H9 (cell line): ENCODE measurements at regions not wholly inside any gene's neighbourhood (a gene's known extent, or its start where the extent isn't known, plus 50 kb on each side); places are given as distances from the start of the nearest gene placed in this dataset.

ENCODE experiments used
- DNase-seq: peaks from one replicate; pipeline ENCODE4 v3.0.0-alpha.2; 2017
- H2AFZ ChIP-seq: one replicate; pipeline ENCODE4 v1.6.1; 2013; ENCODE audit warnings: mild to moderate bottlenecking, low read length, control low read depth, moderate library complexity
- H2AK5ac ChIP-seq: 2 replicates; pipeline ENCODE4 v1.6.1; 2013; ENCODE audit warnings: low read length, control low read depth, mixed read lengths; ENCODE audit not compliant: insufficient read length
- H2BK120ac ChIP-seq: one replicate; pipeline ENCODE4 v1.6.1; 2013; ENCODE audit warnings: low read depth, mild to moderate bottlenecking, low read length, control low read depth, inconsistent platforms; ENCODE audit not compliant: poor library complexity, severe bottlenecking
- H2BK12ac ChIP-seq: 2 replicates; pipeline ENCODE4 v1.6.1; 2013; ENCODE audit warnings: low read length, control low read depth, mixed read lengths, low read depth; ENCODE audit not compliant: insufficient read length
- H2BK15ac ChIP-seq: 2 replicates; pipeline ENCODE4 v1.6.1; 2013; ENCODE audit warnings: low read depth, low read length, control low read depth
- H2BK20ac ChIP-seq: one replicate; pipeline ENCODE4 v1.6.1; 2013; ENCODE audit warnings: low read depth, mild to moderate bottlenecking, low read length, control low read depth, inconsistent platforms; ENCODE audit not compliant: poor library complexity, severe bottlenecking
- H2BK5ac ChIP-seq: 2 replicates; pipeline ENCODE4 v1.6.1; 2013; ENCODE audit warnings: low read length, control low read depth, mixed read lengths; ENCODE audit not compliant: insufficient read length
- H3K14ac ChIP-seq: 2 replicates; pipeline ENCODE4 v1.6.1; 2013; ENCODE audit warnings: low read length, control low read depth; ENCODE audit not compliant: insufficient read depth
- H3K18ac ChIP-seq: 2 replicates; pipeline ENCODE4 v1.6.1; 2013; ENCODE audit warnings: low read depth, mild to moderate bottlenecking, mixed read lengths, low read length, control low read depth; ENCODE audit not compliant: insufficient read length
- H3K23ac ChIP-seq: 2 replicates; pipeline ENCODE4 v1.6.1; 2013; ENCODE audit warnings: low read length, control low read depth, mixed read lengths, low read depth; ENCODE audit not compliant: insufficient read length
- H3K23me2 ChIP-seq: 2 replicates; pipeline ENCODE4 v1.6.1; 2013; ENCODE audit warnings: low read depth, mild to moderate bottlenecking, mixed read lengths, low read length, control low read depth; ENCODE audit not compliant: insufficient read length, poor library complexity, severe bottlenecking
- H3K27ac ChIP-seq: 2 replicates; pipeline ENCODE4 v1.5.1; 2013; ENCODE audit warnings: low read length, control low read depth, mixed read lengths, low read depth; ENCODE audit not compliant: insufficient read length
- H3K27me3 ChIP-seq: 2 replicates; pipeline ENCODE4 v1.6.1; 2013; ENCODE audit warnings: low read length, control low read depth, inconsistent platforms; ENCODE audit not compliant: insufficient read depth
- H3K4ac ChIP-seq: 2 replicates; pipeline ENCODE4 v1.6.1; 2013; ENCODE audit warnings: low read depth, mild to moderate bottlenecking, control low read depth, inconsistent platforms, low read length, moderate library complexity
- H3K4me1 ChIP-seq: 2 replicates; pipeline ENCODE4 v1.6.1; 2013; ENCODE audit warnings: low read length, control low read depth, inconsistent platforms; ENCODE audit not compliant: insufficient read depth
- H3K4me2 ChIP-seq: 2 replicates; pipeline ENCODE4 v1.6.1; 2013; ENCODE audit warnings: low read length, control low read depth, mixed read lengths; ENCODE audit not compliant: insufficient read length, insufficient read depth
- H3K56ac ChIP-seq: 2 replicates; pipeline ENCODE4 v1.6.1; 2013; ENCODE audit warnings: low read depth, mild to moderate bottlenecking, mixed read lengths, low read length, control low read depth; ENCODE audit not compliant: insufficient read length
- H3K79me1 ChIP-seq: 2 replicates; pipeline ENCODE4 v1.6.1; 2013; ENCODE audit warnings: low read depth, mild to moderate bottlenecking, moderate library complexity, low read length, control low read depth, inconsistent platforms; ENCODE audit not compliant: insufficient read depth, poor library complexity, severe bottlenecking
- H3K79me2 ChIP-seq: 2 replicates; pipeline ENCODE4 v1.6.1; 2013; ENCODE audit warnings: low read length, control low read depth, inconsistent platforms; ENCODE audit not compliant: insufficient read depth
- H3K9ac ChIP-seq: 2 replicates; pipeline ENCODE4 v1.6.1; 2013; ENCODE audit warnings: low read length, control low read depth, mixed read lengths; ENCODE audit not compliant: insufficient read length; ENCODE audit errors: extremely low read depth
- H3K9me3 ChIP-seq: one replicate; pipeline ENCODE4 v1.6.1; 2013; ENCODE audit warnings: low read depth, low read length, inconsistent platforms; ENCODE audit not compliant: control insufficient read depth
- H3T11ph ChIP-seq: one replicate; pipeline ENCODE4 v1.6.1; 2013; ENCODE audit warnings: mild to moderate bottlenecking, low read length, control low read depth, inconsistent platforms
- H4K20me1 ChIP-seq: one replicate; pipeline ENCODE4 v1.6.1; 2013; ENCODE audit not compliant: control insufficient read depth, insufficient read length, insufficient read depth
- H4K5ac ChIP-seq: 2 replicates; pipeline ENCODE4 v1.6.1; 2013; ENCODE audit warnings: low read depth, mild to moderate bottlenecking, mixed read lengths, low read length, control low read depth; ENCODE audit not compliant: insufficient read length
- H4K8ac ChIP-seq: replicated peaks from 2 replicates; pipeline ENCODE4 v1.6.1; 2013; ENCODE audit warnings: low read length, control low read depth, mixed read lengths, low read depth; ENCODE audit not compliant: insufficient read length
- H4K91ac ChIP-seq: 2 replicates; pipeline ENCODE4 v1.6.1; 2013; ENCODE audit warnings: low read depth, mild to moderate bottlenecking, moderate library complexity, mixed read lengths, low read length, control low read depth; ENCODE audit not compliant: insufficient read length
- H3K27ac Mint-ChIP-seq, 3 experiments: 2 replicates in 2 of 3; 3 replicates in 1 of 3; pipeline ENCODE4 v1.8.0; 2020 to 2021; ENCODE audit warnings: mixed read lengths in 3 of 3, mild to moderate bottlenecking in 1 of 3, moderate library complexity in 1 of 3
- H3K27me3 Mint-ChIP-seq: 2 replicates; pipeline ENCODE4 v1.8.0; 2021; ENCODE audit warnings: low read depth, mild to moderate bottlenecking, moderate library complexity, mixed read lengths
- H3K36me3 Mint-ChIP-seq, 3 experiments: 2 replicates in 2 of 3; 3 replicates in 1 of 3; pipeline ENCODE4 v1.8.0; 2020 to 2021; ENCODE audit warnings: low read depth in 3 of 3, mixed read lengths in 3 of 3; ENCODE audit not compliant: insufficient read depth in 1 of 3
- H3K4me1 Mint-ChIP-seq, 2 experiments: 2 replicates each; pipeline ENCODE4 v1.8.0; 2020; ENCODE audit warnings: mixed read lengths in 2 of 2
- H3K4me3 Mint-ChIP-seq, 2 experiments: 2 replicates in 1 of 2; 3 replicates in 1 of 2; pipeline ENCODE4 v1.8.0; 2020 to 2021; ENCODE audit warnings: mild to moderate bottlenecking in 2 of 2, mixed read lengths in 2 of 2, moderate library complexity in 1 of 2
- H3K9me3 Mint-ChIP-seq, 2 experiments: 2 replicates in 1 of 2; 3 replicates in 1 of 2; pipeline ENCODE4 v1.8.0; 2020; ENCODE audit warnings: mild to moderate bottlenecking in 2 of 2, mixed read lengths in 2 of 2, moderate library complexity in 1 of 2
- CTCF ChIP-seq: fragments of 200-600 bp; sonication (generic); conservative IDR thresholded peaks from 3 replicates; pipeline ENCODE4 v1.8.0; 2021; ENCODE audit warnings: antibody characterized with exemption, mild to moderate bottlenecking
- WGBS: extraction: QIAGEN DNeasy Blood & Tissue Kit; methylation state at CpG from one replicate; pipeline ENCODE4 v1.1.7; 2013; ENCODE audit warnings: missing lambda C conversion rate, low lambda C conversion rate, mixed read lengths; ENCODE audit not compliant: insufficient read length; ENCODE audit errors: extremely low coverage; 5-methylcytosine and 5-hydroxymethylcytosine counted together

GRCh38 chrX:20531667-20532066 is 265.0 kb upstream of the RPS6KA3 start:
- Histone ChIP-seq H2BK15ac (no peak overlapping the region), H2AFZ (no peak overlapping the region), H3T11ph (no peak overlapping the region), H3K18ac (no peak overlapping the region), H2BK12ac (no peak overlapping the region), H3K4me2 (no peak overlapping the region), H3K56ac (no peak overlapping the region), H3K79me1 (no peaks in the 10 kb centered on the region), H4K8ac (no peak overlapping the region), H4K5ac (no peak overlapping the region), H2BK5ac (no peak overlapping the region), H3K9ac (no peak overlapping the region), H3K14ac (no peak overlapping the region), H2BK20ac (no peak overlapping the region), H3K23ac (no peak overlapping the region), H3K4ac (no peak overlapping the region), H3K4me1 (no peaks in the 10 kb centered on the region), H3K27ac (no peak overlapping the region), H2AK5ac (no peak overlapping the region), H4K20me1 (no peaks in the 10 kb centered on the region), H2BK120ac (no peak overlapping the region), H3K79me2 (no peaks in the 10 kb centered on the region), H3K9me3 (peaks cover 23% of the 10 kb centered on the region), H3K23me2 (no peaks in the 10 kb centered on the region), H3K27me3 (no peaks in the 10 kb centered on the region), H4K91ac (no peak overlapping the region)
- WGBS = 100% methylated on average over 1 of the region's 4 CpGs
- H3K4me3 Mint-ChIP-seq = no peak overlapping the region
- no peak overlapping the region for H3K27ac Mint-ChIP-seq
- no peak for DNase-seq
- H3K9me3 Mint-ChIP-seq = peaks cover 0 to 35% of the 10 kb centered on the region in 2 experiments; a peak in 3 of 5 replicates
- no peak for TF ChIP-seq CTCF
- peaks cover 25 to 32% of the 10 kb centered on the region in 2 experiments for H3K4me1 Mint-ChIP-seq
- no peaks in the 10 kb centered on the region for H3K36me3 Mint-ChIP-seq
- H3K27me3 Mint-ChIP-seq = peaks cover 17% of the 10 kb centered on the region
